A549 (cell line): ENCODE measurements at regions not wholly inside any gene's neighbourhood (a gene's known extent, or its start where the extent isn't known, plus 50 kb on each side); places are given as distances from the start of the nearest gene placed in this dataset.

Experiments used
- ATAC-seq, 2 experiments: fragments of 200-7000 bp in 1 of 2; fragments of >200 bp in 1 of 2; cut with Nextera tagmentation in 1 of 2; cut with Tn5 transposase in 1 of 2; 3 replicates each; pipeline versions ENCODE4 v1.8.0 to v1.9.1; 2018 to 2020; ENCODE audit warnings: mild to moderate bottlenecking in 1 of 2, moderate library complexity in 1 of 2
- CTCF ChIA-PET: fragments of 300-600 bp; sonication (Branson Sonifier 250); formaldehyde crosslinking; extraction: SDS; loops from one replicate; lab custom pipeline; 2021; ENCODE audit warnings: antibody characterized with exemption, inconsistent platforms; lab: Yijun Ruan, JAX
- POLR2A ChIA-PET: fragments of 350-600 bp; formaldehyde crosslinking; extraction: SDS; loops from one replicate; lab custom pipeline; 2021; ENCODE audit warnings: antibody characterized with exemption, inconsistent platforms; lab: Yijun Ruan, JAX
- DNase-seq, 2 experiments: peaks; one replicate each; pipeline versions ENCODE4 v3.0.0 to v3.0.0-alpha.2; 2011 to 2016; ENCODE audit warnings: low read depth in 1 of 2, low spot score in 1 of 2
- FAIRE-seq: peaks from 2 replicates; lab custom pipeline; 2011; peaks lifted over from hg19 to GRCh38; lab: Jason Lieb, UNC
- H3K27ac ChIP-seq, 2 experiments: fragments of >200 bp; sonication (Bioruptor Twin); formaldehyde crosslinking; 3 replicates each; pipeline ENCODE4 v1.5.1; 2016 to 2017
- H3K4me1 ChIP-seq: fragments of >200 bp; sonication (Bioruptor Twin); formaldehyde crosslinking; 3 replicates; pipeline ENCODE4 v1.6.1; 2016
- H3K4me2 ChIP-seq: fragments of >200 bp; sonication (Bioruptor Twin); formaldehyde crosslinking; 3 replicates; pipeline ENCODE4 v1.6.1; 2016
- H3K4me3 ChIP-seq: fragments of >200 bp; sonication (Bioruptor Twin); formaldehyde crosslinking; 3 replicates; pipeline ENCODE4 v1.5.1; 2016
- H3K9me3 ChIP-seq: fragments of >200 bp; sonication (Bioruptor Twin); formaldehyde crosslinking; 3 replicates; pipeline ENCODE4 v1.6.1; 2016
- BHLHE40 ChIP-seq: IDR thresholded peaks from 2 replicates; pipeline ENCODE4 v1.6.1; 2012; ENCODE audit warnings: low read depth, low read length, inconsistent platforms
- CHD2 ChIP-seq: fragments of 150-350 bp; IDR thresholded peaks from 2 replicates; pipeline ENCODE4 v1.6.1; 2014; ENCODE audit warnings: low read length; ENCODE audit not compliant: partially characterized antibody
- HDAC2 ChIP-seq: fragments of 200-600 bp; sonication (generic); IDR thresholded peaks from 2 replicates; pipeline ENCODE4 v1.6.1; 2016
- HOXA7 ChIP-seq: fragments of 250-450 bp; sonication (Bioruptor Pico); IDR thresholded peaks from 2 replicates; pipeline ENCODE4 v1.5.0; 2020; ENCODE audit warnings: mild to moderate bottlenecking, moderate library complexity
- JUNB ChIP-seq: fragments of >200 bp; sonication (Bioruptor Twin); formaldehyde crosslinking; IDR thresholded peaks from 2 replicates; pipeline ENCODE4 v1.6.1; 2016
- MYC ChIP-seq: IDR thresholded peaks from 2 replicates; pipeline ENCODE4 v1.6.1; 2012; ENCODE audit warnings: mild to moderate bottlenecking, inconsistent platforms, low read length, improper control_type of control experiment, borderline replicate concordance
- PHF8 ChIP-seq: fragments of 200-600 bp; sonication (generic); IDR thresholded peaks from 2 replicates; pipeline ENCODE4 v1.6.1; 2016; ENCODE audit warnings: low read depth, mild to moderate bottlenecking, antibody characterized with exemption, moderate library complexity, borderline replicate concordance
- POLR2A ChIP-seq: IDR thresholded peaks from 2 replicates; pipeline ENCODE4 v1.6.1; 2012; ENCODE audit warnings: mild to moderate bottlenecking, low read length
- RAD21 ChIP-seq, 2 experiments: fragments of >200 bp in 1 of 2; sonication (Bioruptor Twin) in 1 of 2; formaldehyde crosslinking in 1 of 2; IDR thresholded peaks in 1 of 2; conservative IDR thresholded peaks in 1 of 2; 2 replicates in 1 of 2; 3 replicates in 1 of 2; pipeline ENCODE4 v1.6.1; 2012 to 2018; ENCODE audit warnings: inconsistent platforms in 1 of 2
- RARB ChIP-seq: fragments of 250-450 bp; sonication (Bioruptor Pico); IDR thresholded peaks from 2 replicates; pipeline ENCODE4 v1.8.0; 2021; ENCODE audit warnings: mild to moderate bottlenecking, moderate library complexity
- RCOR1 ChIP-seq: fragments of 150-350 bp; IDR thresholded peaks from 2 replicates; pipeline ENCODE4 v1.6.1; 2014; ENCODE audit warnings: antibody characterized with exemption, low read length, low read depth
- RFX5 ChIP-seq: fragments of 450-650 bp; IDR thresholded peaks from 2 replicates; pipeline ENCODE4 v1.7.1; 2014; ENCODE audit warnings: antibody characterized with exemption, mild to moderate bottlenecking, moderate library complexity
- SMC3 ChIP-seq: fragments of >200 bp; sonication (Bioruptor Twin); formaldehyde crosslinking; IDR thresholded peaks from 3 replicates; pipeline ENCODE4 v1.6.1; 2018; ENCODE audit warnings: inconsistent platforms
- SREBF2 ChIP-seq: fragments of 450-650 bp; IDR thresholded peaks from 2 replicates; pipeline ENCODE4 v1.6.1; 2014; ENCODE audit warnings: mild to moderate bottlenecking, moderate library complexity
- TFCP2L1 ChIP-seq: fragments of 250-450 bp; sonication (Bioruptor Pico); IDR thresholded peaks from 2 replicates; pipeline ENCODE4 v1.5.0; 2021; ENCODE audit warnings: mild to moderate bottlenecking
- ZNF302 ChIP-seq: fragments of 250-450 bp; sonication (Bioruptor Pico); IDR thresholded peaks from 2 replicates; pipeline ENCODE4 v1.9.0; 2021; ENCODE audit warnings: inconsistent platforms, mild to moderate bottlenecking, moderate library complexity
- WGBS: methylation state at CpG from one replicate; pipeline ENCODE4 v1.1.6; 2017; ENCODE audit errors: missing lambda C conversion rate; 5-methylcytosine and 5-hydroxymethylcytosine counted together
- TF ChIP-seq, protein P1 (sequence below): fragments of 200-600 bp; sonication (generic); IDR thresholded peaks from 2 replicates; pipeline ENCODE4 v1.6.1; 2016; ENCODE audit warnings: antibody characterized with exemption, mild to moderate bottlenecking, moderate library complexity
- TF ChIP-seq, protein P2 (sequence below): IDR thresholded peaks from 2 replicates; pipeline ENCODE4 v1.6.1; 2012; ENCODE audit warnings: low read depth, borderline replicate concordance

DNA sequence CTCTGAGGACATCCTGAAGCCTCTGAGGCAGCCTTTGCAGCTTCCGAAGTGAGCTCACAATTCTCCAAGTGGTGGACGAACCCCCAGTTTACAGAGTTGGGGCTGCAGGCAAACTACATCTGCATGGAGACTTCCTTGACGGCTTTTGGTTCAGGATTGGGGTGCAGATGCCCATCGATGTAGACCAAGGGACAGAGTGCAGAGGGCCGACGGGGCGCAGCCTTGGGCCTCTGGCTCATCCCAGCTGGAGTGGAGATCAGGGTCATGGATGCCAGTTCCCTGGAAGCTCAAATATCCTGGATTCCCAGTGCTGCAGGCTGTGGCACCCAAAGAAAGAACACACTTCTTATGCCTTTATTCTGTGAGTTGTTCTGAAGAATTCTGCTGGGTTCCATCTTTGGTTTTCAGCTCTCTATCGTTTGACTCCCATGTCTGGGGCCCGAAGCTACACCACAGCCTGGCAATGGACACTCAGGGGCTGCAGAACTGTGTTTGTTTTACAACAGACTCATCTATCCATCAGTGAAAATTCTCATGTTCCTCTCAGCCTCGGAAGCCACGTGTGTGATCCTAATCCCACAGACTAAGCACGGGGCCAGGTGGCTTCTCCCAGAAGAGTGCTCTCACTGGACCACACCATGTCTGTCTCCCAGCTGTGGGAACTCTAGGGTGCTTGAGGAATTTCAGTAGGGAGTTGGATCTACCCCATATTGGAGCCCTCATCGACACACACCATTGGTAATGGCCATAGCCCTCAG lies 414.1 kb upstream of the MYT1L start:
- 16% methylated on average over 13 of the region's 13 CpGs for WGBS
- CTCF ChIA-PET = no interaction called here
- H3K4me2 ChIP-seq = no peak overlapping the region

DNA sequence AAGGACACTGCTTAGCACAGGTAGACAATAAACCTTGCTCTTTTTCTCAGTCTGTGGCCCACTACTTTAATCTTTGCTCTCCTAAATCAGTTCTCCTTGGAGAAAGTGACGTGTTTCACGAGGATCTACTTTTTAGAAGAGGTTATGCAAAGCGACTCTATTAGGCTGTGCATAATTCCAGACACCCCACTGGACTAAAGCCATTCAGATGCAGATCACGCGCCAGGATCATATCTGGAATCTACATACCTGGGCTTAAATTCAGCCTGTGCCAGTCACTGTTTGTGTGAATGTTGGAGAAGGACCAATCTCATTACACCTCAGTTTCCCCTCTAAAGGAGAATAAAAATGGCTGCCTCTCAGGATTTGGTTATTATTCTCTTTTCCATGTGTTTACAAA lies 413.0 kb upstream of the MYT1L start:
- ChIA-PET CTCF (no interaction called here), POLR2A (no interaction called here)
- H3K4me3 ChIP-seq = no peak overlapping the region
- 41% methylated on average over 5 of the region's 5 CpGs for WGBS
- no peak overlapping the region for H3K27ac ChIP-seq
- H3K4me2 ChIP-seq = no peak overlapping the region
- DNase-seq = no peak
- H3K4me1 ChIP-seq = no peaks in the 10 kb centered on the region
- H3K9me3 ChIP-seq = no peaks in the 10 kb centered on the region
- TF ChIP-seq BHLHE40 = no peak
- no peak for TF ChIP-seq RARB (CRISPR knock-in tag)
- no peak for TF ChIP-seq MYC
- no peak for TF ChIP-seq HOXA7 (CRISPR knock-in tag)
- no peak for TF ChIP-seq JUNB
- TF ChIP-seq RAD21 (conservative IDR thresholded peaks at IDR 0.05 in 1 of 2, IDR thresholded peaks at IDR 0.05 in 1 of 2) = no peak
- no peak for TF ChIP-seq TFCP2L1
- TF ChIP-seq HDAC2 = no peak
- TF ChIP-seq, protein P1, sequence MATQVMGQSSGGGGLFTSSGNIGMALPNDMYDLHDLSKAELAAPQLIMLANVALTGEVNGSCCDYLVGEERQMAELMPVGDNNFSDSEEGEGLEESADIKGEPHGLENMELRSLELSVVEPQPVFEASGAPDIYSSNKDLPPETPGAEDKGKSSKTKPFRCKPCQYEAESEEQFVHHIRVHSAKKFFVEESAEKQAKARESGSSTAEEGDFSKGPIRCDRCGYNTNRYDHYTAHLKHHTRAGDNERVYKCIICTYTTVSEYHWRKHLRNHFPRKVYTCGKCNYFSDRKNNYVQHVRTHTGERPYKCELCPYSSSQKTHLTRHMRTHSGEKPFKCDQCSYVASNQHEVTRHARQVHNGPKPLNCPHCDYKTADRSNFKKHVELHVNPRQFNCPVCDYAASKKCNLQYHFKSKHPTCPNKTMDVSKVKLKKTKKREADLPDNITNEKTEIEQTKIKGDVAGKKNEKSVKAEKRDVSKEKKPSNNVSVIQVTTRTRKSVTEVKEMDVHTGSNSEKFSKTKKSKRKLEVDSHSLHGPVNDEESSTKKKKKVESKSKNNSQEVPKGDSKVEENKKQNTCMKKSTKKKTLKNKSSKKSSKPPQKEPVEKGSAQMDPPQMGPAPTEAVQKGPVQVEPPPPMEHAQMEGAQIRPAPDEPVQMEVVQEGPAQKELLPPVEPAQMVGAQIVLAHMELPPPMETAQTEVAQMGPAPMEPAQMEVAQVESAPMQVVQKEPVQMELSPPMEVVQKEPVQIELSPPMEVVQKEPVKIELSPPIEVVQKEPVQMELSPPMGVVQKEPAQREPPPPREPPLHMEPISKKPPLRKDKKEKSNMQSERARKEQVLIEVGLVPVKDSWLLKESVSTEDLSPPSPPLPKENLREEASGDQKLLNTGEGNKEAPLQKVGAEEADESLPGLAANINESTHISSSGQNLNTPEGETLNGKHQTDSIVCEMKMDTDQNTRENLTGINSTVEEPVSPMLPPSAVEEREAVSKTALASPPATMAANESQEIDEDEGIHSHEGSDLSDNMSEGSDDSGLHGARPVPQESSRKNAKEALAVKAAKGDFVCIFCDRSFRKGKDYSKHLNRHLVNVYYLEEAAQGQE = no peak
- no peak for TF ChIP-seq ZNF302 (CRISPR knock-in tag)
- no peak for FAIRE-seq
- no peak for ATAC-seq

More for the DNA sequence above, 414.1 kb upstream of the MYT1L start:
- H3K4me1 ChIP-seq = no peaks in the 10 kb centered on the region
- no peak overlapping the region for H3K27ac ChIP-seq
- ATAC-seq (no peak), FAIRE-seq (no peak), DNase-seq (no peak)
- TF ChIP-seq POLR2A = 0 out of 2 replicates have a peak, but pooled peaks have one; percentile 10
- TF ChIP-seq PHF8 = no peak
- no peak overlapping the region for H3K4me3 ChIP-seq
- H3K9me3 ChIP-seq = no peaks in the 10 kb centered on the region
- POLR2A ChIA-PET = no interaction called here

DNA sequence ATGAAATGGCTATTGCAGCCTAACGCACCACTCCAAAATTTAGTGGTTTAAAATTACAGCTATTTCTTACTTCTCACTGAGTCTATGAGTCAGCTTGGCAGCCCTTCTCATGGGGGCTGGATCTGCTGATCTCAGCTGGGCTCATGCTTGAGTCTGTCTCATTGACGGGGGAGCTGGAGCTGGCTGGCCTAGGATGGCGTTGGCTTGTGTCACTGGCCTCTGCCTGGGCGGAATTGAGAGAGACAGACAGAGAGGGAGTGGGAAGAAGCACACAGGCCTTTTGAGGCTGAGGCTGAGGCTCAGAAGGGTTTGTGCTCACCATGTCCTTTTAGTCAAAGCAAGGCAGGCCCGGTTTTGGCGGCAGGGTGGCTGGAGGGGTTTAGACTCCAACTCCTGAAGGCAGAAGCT lies 412.1 kb upstream of the MYT1L start:
- H3K4me1 ChIP-seq = no peaks in the 10 kb centered on the region
- no peak overlapping the region for H3K4me3 ChIP-seq
- FAIRE-seq = no peak
- no peak overlapping the region for H3K4me2 ChIP-seq
- TF ChIP-seq RFX5 (no peak), RCOR1 (no peak)
- TF ChIP-seq, protein P2, sequence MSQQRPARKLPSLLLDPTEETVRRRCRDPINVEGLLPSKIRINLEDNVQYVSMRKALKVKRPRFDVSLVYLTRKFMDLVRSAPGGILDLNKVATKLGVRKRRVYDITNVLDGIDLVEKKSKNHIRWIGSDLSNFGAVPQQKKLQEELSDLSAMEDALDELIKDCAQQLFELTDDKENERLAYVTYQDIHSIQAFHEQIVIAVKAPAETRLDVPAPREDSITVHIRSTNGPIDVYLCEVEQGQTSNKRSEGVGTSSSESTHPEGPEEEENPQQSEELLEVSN = no peak
- no peak for DNase-seq
- no peak overlapping the region for H3K27ac ChIP-seq
- CTCF ChIA-PET = no interaction called here
- peak; percentile 15 to 46; a peak in 3 of 6 replicates for ATAC-seq
- no peaks in the 10 kb centered on the region for H3K9me3 ChIP-seq
- 18% methylated on average over 6 of the region's 6 CpGs for WGBS
- POLR2A ChIA-PET = no interaction called here

DNA sequence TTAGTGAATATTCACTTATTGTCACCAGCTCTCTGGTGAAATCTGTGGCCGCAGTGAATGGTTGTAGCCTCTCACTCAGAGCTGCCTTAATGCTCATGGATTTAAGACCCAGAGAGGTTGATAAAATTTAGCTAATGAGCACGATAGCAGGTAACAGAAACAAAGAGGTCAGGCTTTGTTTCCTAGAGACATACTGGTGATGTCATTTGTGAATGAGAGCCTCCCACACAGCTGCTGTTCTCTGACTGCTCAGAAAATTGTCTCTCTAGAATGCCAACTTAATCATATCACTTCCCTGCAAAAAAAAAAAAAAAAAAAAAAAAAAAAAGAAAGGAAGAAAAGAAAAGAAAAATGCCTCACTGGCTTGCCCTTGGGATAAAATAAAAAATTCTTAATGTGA lies 411.7 kb upstream of the MYT1L start:
- POLR2A ChIA-PET = no interaction called here
- H3K4me2 ChIP-seq = no peak overlapping the region
- TF ChIP-seq CHD2 (no peak), SREBF2 (no peak), SMC3 (no peak)
- TF ChIP-seq, protein P2 = no peak
- H3K4me1 ChIP-seq = no peaks in the 10 kb centered on the region
- no peak overlapping the region for H3K4me3 ChIP-seq
- DNase-seq (no peak), ATAC-seq (no peak), FAIRE-seq (no peak)
- no peaks in the 10 kb centered on the region for H3K9me3 ChIP-seq
- no peak overlapping the region for H3K27ac ChIP-seq
- CTCF ChIA-PET = no interaction called here
- 4% methylated on average over 2 of the region's 2 CpGs for WGBS
